ENCODE measurements at regions not wholly inside any gene's neighbourhood (a gene's known extent, or its start where the extent isn't known, plus 50 kb on each side); places are given as distances from the start of the nearest gene placed in this dataset.

GRCh38 chr2:223522796-223523195 is 79.4 kb downstream of the SCG2 start:
- DNase-seq (ENCODE audit: low read depth in 1 of 2, low spot score in 1 of 2) = no peak
- H3K4me3 ChIP-seq (replicated peaks; ENCODE audit: insufficient read depth, low read length) = no peak overlapping the region
- H3K27ac ChIP-seq (replicated peaks) = no peak overlapping the region
- TF ChIP-seq CTCF (IDR thresholded peaks at IDR 0.05; ENCODE audit: insufficient read depth, low read length) (no peak), SPI1 (IDR thresholded peaks at IDR 0.05; ENCODE audit: borderline replicate concordance, low read depth) (no peak), REST (IDR thresholded peaks at IDR 0.05; ENCODE audit: insufficient replicate concordance, low read depth) (no peak), GABPA (IDR thresholded peaks at IDR 0.05; ENCODE audit: low read depth) (no peak), POLR2AphosphoS5 (IDR thresholded peaks at IDR 0.05; ENCODE audit: low read depth) (no peak)
- H3K27me3 ChIP-seq (ENCODE audit: insufficient read depth, poor library complexity, severe bottlenecking) = no peaks in the 10 kb centered on the region

GRCh38 chr2:223523551-223524001 is 78.6 kb downstream of the SCG2 start:
- Histone ChIP-seq H3K4me3 (replicated peaks; ENCODE audit: insufficient read depth, low read length) (no peak overlapping the region), H3K27me3 (ENCODE audit: insufficient read depth, poor library complexity, severe bottlenecking) (no peaks in the 10 kb centered on the region), H3K27ac (replicated peaks) (no peak overlapping the region)
- DNase-seq (ENCODE audit: low read depth in 1 of 2, low spot score in 1 of 2) = no peak
- no peak for TF ChIP-seq REST (IDR thresholded peaks at IDR 0.05; ENCODE audit: insufficient replicate concordance, low read depth)
- TF ChIP-seq CTCF (IDR thresholded peaks at IDR 0.05; ENCODE audit: insufficient read depth, low read length) = no peak
- TF ChIP-seq GABPA (IDR thresholded peaks at IDR 0.05; ENCODE audit: low read depth) = no peak
- TF ChIP-seq SPI1 (IDR thresholded peaks at IDR 0.05; ENCODE audit: borderline replicate concordance, low read depth) = no peak
- TF ChIP-seq POLR2AphosphoS5 (IDR thresholded peaks at IDR 0.05; ENCODE audit: low read depth) = no peak

GRCh38 chr2:223524066-223524465 is 78.1 kb downstream of the SCG2 start:
- Histone ChIP-seq H3K27ac (replicated peaks) (no peak overlapping the region), H3K4me3 (replicated peaks; ENCODE audit: insufficient read depth, low read length) (no peak overlapping the region), H3K27me3 (ENCODE audit: insufficient read depth, poor library complexity, severe bottlenecking) (no peaks in the 10 kb centered on the region)
- DNase-seq (ENCODE audit: low read depth in 1 of 2, low spot score in 1 of 2) = no peak
- TF ChIP-seq GABPA (IDR thresholded peaks at IDR 0.05; ENCODE audit: low read depth) (no peak), SPI1 (IDR thresholded peaks at IDR 0.05; ENCODE audit: borderline replicate concordance, low read depth) (no peak), POLR2AphosphoS5 (IDR thresholded peaks at IDR 0.05; ENCODE audit: low read depth) (no peak), CTCF (IDR thresholded peaks at IDR 0.05; ENCODE audit: insufficient read depth, low read length) (no peak), REST (IDR thresholded peaks at IDR 0.05; ENCODE audit: insufficient replicate concordance, low read depth) (no peak)
